ENCODE measurements at regions not wholly inside any gene's neighbourhood (a gene's known extent, or its start where the extent isn't known, plus 50 kb on each side); places are given as distances from the start of the nearest gene placed in this dataset.
"Not testable (repeated sequence)": the region's sequence is repeated elsewhere in the genome, so short reads cannot be mapped to it uniquely, and the experiment has no call there.

GRCh38 chr17:70266394-70266793, 97.1 kb downstream of the KCNJ2 start:
- H3K4me1 ChIP-seq (ENCODE audit: insufficient read depth, low read length), result no peaks in the 10 kb centered on the region; the same call in 1 of the 2 replicates
- H3K36me3 ChIP-seq (ENCODE audit: insufficient read depth, low read length), result no peaks in the 10 kb centered on the region
- no peak overlapping the region for H3K9ac ChIP-seq (ENCODE audit: low read depth, low read length)
- no peaks in the 10 kb centered on the region for H3K9me3 ChIP-seq (ENCODE audit: control insufficient read depth, insufficient read depth, low read length)

- H3K9me3 ChIP-seq (ENCODE audit: control insufficient read depth, insufficient read depth, low read length), result no peaks in the 10 kb centered on the region
- no peaks in the 10 kb centered on the region for H3K36me3 ChIP-seq (ENCODE audit: insufficient read depth, low read length)
- no peaks in the 10 kb centered on the region; the same call in 1 of the 2 replicates for H3K4me1 ChIP-seq (ENCODE audit: insufficient read depth, low read length)
Measured at GRCh38 chr17:70268383-70268782, 99.1 kb downstream of the KCNJ2 start.

DNA sequence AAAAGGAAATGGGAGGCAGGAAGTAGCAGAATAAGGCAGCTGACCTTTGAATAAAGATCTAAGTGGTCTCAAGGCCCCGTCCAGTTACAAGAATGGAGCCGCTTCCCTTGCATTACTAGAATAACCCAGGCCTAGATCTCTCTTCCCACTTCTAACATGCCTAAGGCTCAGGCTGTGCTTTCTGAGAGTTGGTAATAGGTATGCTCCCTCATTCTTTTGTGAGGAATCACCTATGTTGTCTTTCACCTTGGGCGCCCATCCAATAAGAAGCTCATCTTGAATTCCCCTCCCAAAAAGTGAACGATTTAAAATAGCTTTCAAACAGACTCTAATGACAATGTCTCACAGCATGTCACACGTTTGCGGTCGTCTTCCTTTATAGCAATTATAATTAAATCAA, 101.2 kb downstream of the KCNJ2 start:
- no peaks in the 10 kb centered on the region for H3K36me3 ChIP-seq (ENCODE audit: insufficient read depth, low read length)
- H3K9me3 ChIP-seq (ENCODE audit: control insufficient read depth, insufficient read depth, low read length), result no peaks in the 10 kb centered on the region
- H3K9ac ChIP-seq (ENCODE audit: low read depth, low read length), result no peak overlapping the region
- H3K4me1 ChIP-seq (ENCODE audit: insufficient read depth, low read length), result no peaks in the 10 kb centered on the region; the same call in 1 of the 2 replicates

More at GRCh38 chr17:70268383-70268782, 99.1 kb downstream of the KCNJ2 start:
- H3K9ac ChIP-seq (ENCODE audit: low read depth, low read length), result no peak overlapping the region

GRCh38 chr17:70271200-70271599, 101.9 kb downstream of the KCNJ2 start:
- Histone ChIP-seq H3K9me3 (ENCODE audit: control insufficient read depth, insufficient read depth, low read length) (no peaks in the 10 kb centered on the region), H3K36me3 (ENCODE audit: insufficient read depth, low read length) (no peaks in the 10 kb centered on the region), H3K9ac (ENCODE audit: low read depth, low read length) (no peak overlapping the region), H3K4me1 (ENCODE audit: insufficient read depth, low read length) (no peaks in the 10 kb centered on the region; the same call in 1 of the 2 replicates)

GRCh38 chr17:70271672-70272071, 102.3 kb downstream of the KCNJ2 start:
- no peaks in the 10 kb centered on the region; the same call in 1 of the 2 replicates for H3K4me1 ChIP-seq (ENCODE audit: insufficient read depth, low read length)
- no peak overlapping the region for H3K9ac ChIP-seq (ENCODE audit: low read depth, low read length)
- H3K9me3 ChIP-seq (ENCODE audit: control insufficient read depth, insufficient read depth, low read length), result no peaks in the 10 kb centered on the region
- H3K36me3 ChIP-seq (ENCODE audit: insufficient read depth, low read length), result no peaks in the 10 kb centered on the region

DNA sequence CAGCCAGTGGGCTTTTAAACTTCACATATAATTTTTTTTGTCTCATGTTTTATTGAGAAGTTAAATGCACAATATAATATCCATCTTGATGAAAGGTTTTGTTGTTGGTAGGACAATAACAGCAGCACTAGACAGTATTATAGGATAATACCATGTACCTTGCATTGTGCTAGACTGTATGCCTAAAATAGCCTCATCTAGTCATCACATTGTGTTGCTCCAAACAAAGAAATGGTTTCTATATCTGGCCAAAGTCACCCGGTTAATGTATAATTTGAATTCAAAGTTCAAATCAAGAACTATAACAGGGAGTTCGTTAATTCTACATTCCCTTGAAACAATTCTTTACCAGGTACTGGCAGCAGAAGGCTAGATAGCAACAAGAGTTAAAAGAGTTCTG, 104.9 kb downstream of the KCNJ2 start:
- no peak overlapping the region for H3K9ac ChIP-seq (ENCODE audit: low read depth, low read length)
- H3K4me1 ChIP-seq (ENCODE audit: insufficient read depth, low read length), result no peaks in the 10 kb centered on the region; the same call in 1 of the 2 replicates
- no peaks in the 10 kb centered on the region for H3K36me3 ChIP-seq (ENCODE audit: insufficient read depth, low read length)
- no peaks in the 10 kb centered on the region for H3K9me3 ChIP-seq (ENCODE audit: control insufficient read depth, insufficient read depth, low read length)

- Histone ChIP-seq H3K36me3 (ENCODE audit: insufficient read depth, low read length) (no peaks in the 10 kb centered on the region), H3K9me3 (ENCODE audit: control insufficient read depth, insufficient read depth, low read length) (no peaks in the 10 kb centered on the region; the same call in 1 of the 2 replicates), H3K4me1 (ENCODE audit: insufficient read depth, low read length) (no peaks in the 10 kb centered on the region), H3K9ac (ENCODE audit: low read depth, low read length) (no peak overlapping the region)
Measured at GRCh38 chr17:70276906-70277305, 107.6 kb downstream of the KCNJ2 start.

- Histone ChIP-seq H3K36me3 (ENCODE audit: insufficient read depth, low read length) (no peaks in the 10 kb centered on the region), H3K9ac (ENCODE audit: low read depth, low read length) (no peak overlapping the region), H3K4me1 (ENCODE audit: insufficient read depth, low read length) (no peaks in the 10 kb centered on the region), H3K9me3 (ENCODE audit: control insufficient read depth, insufficient read depth, low read length) (no peaks in the 10 kb centered on the region; the same call in none of the 2 replicates)
Measured at GRCh38 chr17:70278844-70279462, 109.6 kb downstream of the KCNJ2 start.

- no peaks in the 10 kb centered on the region for H3K36me3 ChIP-seq (ENCODE audit: insufficient read depth, low read length)
Measured at GRCh38 chr17:70286391-70286790, 117.1 kb downstream of the KCNJ2 start.

DNA sequence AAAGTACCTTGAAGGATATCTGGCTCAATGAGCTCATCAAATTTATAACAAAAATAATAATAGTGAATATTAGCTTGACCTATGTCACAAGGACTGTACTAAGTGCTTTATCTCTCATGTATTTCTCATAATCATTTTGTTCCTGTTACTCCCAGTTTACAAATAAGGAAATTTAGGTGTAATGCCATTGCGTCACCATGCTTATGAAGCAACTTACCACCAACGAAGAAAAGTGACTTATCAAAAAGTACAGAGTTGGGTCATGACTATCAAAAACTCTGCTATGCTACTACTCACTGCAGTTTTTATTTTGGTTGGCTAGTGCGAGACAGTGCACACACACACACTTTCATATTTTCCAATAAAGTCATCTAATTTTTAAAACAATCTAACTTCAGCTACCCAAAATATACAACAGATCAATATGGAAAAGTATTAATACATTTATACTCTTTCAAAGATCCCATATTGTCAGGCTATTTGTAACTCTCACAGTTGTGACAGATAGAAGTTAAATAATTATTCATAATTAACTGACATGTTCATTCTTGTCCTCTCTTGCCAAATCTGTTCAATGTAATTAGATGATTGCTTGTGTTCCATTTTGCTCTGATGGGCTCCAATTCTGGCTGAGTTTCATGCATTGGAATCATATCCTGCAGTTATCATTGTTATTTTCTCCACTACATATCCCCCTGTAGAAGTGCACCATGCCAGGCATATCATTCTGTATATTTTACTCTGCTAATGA, 119.4 kb downstream of the KCNJ2 start:
- Histone ChIP-seq H3K36me3 (ENCODE audit: insufficient read depth, low read length) (no peaks in the 10 kb centered on the region), H3K9me3 (ENCODE audit: control insufficient read depth, insufficient read depth, low read length) (no peaks in the 10 kb centered on the region), H3K4me1 (ENCODE audit: insufficient read depth, low read length) (no peaks in the 10 kb centered on the region), H3K9ac (ENCODE audit: low read depth, low read length) (no peak overlapping the region)

More at GRCh38 chr17:70286391-70286790, 117.1 kb downstream of the KCNJ2 start:
- H3K9ac ChIP-seq (ENCODE audit: low read depth, low read length), result no peak overlapping the region
- no peaks in the 10 kb centered on the region for H3K4me1 ChIP-seq (ENCODE audit: insufficient read depth, low read length)
- H3K9me3 ChIP-seq (ENCODE audit: control insufficient read depth, insufficient read depth, low read length), result no peaks in the 10 kb centered on the region; the same call in none of the 2 replicates

GRCh38 chr17:70290770-70291169, 121.4 kb downstream of the KCNJ2 start:
- Histone ChIP-seq H3K9ac (ENCODE audit: low read depth, low read length) (no peak overlapping the region), H3K4me1 (ENCODE audit: insufficient read depth, low read length) (no peaks in the 10 kb centered on the region), H3K9me3 (ENCODE audit: control insufficient read depth, insufficient read depth, low read length) (no peaks in the 10 kb centered on the region), H3K36me3 (ENCODE audit: insufficient read depth, low read length) (no peaks in the 10 kb centered on the region)

- H3K4me1 ChIP-seq (ENCODE audit: insufficient read depth, low read length), result no peaks in the 10 kb centered on the region
- no peak overlapping the region for H3K9ac ChIP-seq (ENCODE audit: low read depth, low read length)
- no peaks in the 10 kb centered on the region for H3K9me3 ChIP-seq (ENCODE audit: control insufficient read depth, insufficient read depth, low read length)
- no peaks in the 10 kb centered on the region for H3K36me3 ChIP-seq (ENCODE audit: insufficient read depth, low read length)
Measured at GRCh38 chr17:70292366-70292765, 123.0 kb downstream of the KCNJ2 start.

DNA sequence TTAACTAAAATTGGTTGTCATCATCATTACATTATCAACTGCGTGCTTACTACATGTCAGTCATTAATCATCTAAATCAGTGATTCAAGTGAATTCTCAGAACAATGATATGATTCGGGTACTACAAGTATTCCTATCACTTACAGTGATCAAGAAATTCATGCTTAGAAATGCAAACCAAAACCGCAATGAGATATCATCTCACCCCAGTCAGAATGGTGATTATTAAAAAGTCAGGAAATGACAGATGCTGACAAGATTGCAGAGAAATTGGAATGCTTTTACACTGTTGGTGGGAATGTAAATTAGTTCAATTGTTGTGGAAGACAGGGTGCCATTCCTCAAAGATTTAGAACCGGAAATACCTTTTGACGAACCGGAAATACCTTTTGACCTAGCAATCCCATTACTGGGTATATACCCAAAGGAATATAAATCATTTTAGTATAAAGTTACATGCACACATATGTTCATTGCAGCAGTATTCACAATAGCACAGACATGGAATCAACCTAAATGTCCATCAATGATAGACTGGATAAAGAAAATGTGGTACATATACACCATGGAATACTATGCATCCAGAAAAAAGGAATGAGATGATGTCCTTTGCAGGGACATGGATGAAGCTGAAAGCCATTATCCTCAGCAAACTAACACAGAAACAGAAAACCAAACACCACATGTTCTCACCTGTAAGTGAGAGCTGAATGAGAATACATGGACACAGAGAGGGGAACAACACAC, 124.4 kb downstream of the KCNJ2 start:
- H3K36me3 ChIP-seq (ENCODE audit: insufficient read depth, low read length); H3K4me1 ChIP-seq (ENCODE audit: insufficient read depth, low read length); H3K9ac ChIP-seq (ENCODE audit: low read depth, low read length); H3K9me3 ChIP-seq (ENCODE audit: control insufficient read depth, insufficient read depth, low read length): not testable (repeated sequence)

GRCh38 chr17:70295329-70295728, 126.0 kb downstream of the KCNJ2 start:
- no peaks in the 10 kb centered on the region for H3K36me3 ChIP-seq (ENCODE audit: insufficient read depth, low read length)
- no peak overlapping the region for H3K9ac ChIP-seq (ENCODE audit: low read depth, low read length)
- H3K4me1 ChIP-seq (ENCODE audit: insufficient read depth, low read length), result no peaks in the 10 kb centered on the region
- H3K9me3 ChIP-seq (ENCODE audit: control insufficient read depth, insufficient read depth, low read length), result no peaks in the 10 kb centered on the region

Data from ES-I3 (cell line).